ENCODE measurements at regions not wholly inside any gene's neighbourhood (a gene's known extent, or its start where the extent isn't known, plus 50 kb on each side); places are given as distances from the start of the nearest gene placed in this dataset.

DNA sequence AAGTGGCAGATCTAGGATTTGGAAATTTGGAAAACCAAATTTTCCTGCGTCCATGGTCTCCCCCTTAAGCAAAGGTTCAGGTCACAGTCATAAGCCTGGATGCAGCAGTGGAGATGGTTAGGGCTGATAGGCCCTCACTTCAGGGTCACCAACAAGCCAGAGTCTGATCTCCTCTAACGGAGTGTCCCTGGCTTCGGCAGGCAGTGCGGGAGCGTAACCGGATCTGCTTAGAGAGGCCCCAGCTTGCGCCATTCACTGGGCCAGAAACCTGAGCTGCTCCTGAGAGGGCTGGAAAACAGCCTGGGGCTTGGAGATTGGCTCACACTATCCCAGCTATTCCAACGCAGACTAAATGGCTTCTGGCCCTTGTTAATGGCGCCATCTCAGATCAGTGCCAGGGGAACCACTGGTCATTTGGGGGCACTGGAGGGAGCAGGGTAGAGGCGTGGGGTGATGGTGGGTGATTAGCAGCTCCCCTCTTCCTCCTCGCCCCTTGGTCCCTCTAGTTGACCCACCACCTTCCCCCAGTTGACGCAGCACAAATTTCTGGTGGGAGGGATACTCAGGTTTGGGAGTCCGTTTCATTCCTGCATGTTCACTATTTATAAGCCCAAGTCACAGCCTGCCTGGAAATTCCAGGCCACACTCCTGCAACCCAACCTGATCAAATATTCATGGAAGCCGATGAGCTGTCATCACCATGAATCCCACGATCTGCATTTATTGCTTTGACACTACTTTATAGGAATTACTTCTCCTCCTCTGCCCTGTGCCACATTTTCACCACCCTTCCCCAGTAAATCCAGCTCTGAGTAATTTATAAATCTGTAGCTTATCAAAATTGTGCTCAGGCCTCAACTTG is 134.6 kb upstream of the CPEB4 start (continued):
- TF ChIP-seq, protein P1, sequence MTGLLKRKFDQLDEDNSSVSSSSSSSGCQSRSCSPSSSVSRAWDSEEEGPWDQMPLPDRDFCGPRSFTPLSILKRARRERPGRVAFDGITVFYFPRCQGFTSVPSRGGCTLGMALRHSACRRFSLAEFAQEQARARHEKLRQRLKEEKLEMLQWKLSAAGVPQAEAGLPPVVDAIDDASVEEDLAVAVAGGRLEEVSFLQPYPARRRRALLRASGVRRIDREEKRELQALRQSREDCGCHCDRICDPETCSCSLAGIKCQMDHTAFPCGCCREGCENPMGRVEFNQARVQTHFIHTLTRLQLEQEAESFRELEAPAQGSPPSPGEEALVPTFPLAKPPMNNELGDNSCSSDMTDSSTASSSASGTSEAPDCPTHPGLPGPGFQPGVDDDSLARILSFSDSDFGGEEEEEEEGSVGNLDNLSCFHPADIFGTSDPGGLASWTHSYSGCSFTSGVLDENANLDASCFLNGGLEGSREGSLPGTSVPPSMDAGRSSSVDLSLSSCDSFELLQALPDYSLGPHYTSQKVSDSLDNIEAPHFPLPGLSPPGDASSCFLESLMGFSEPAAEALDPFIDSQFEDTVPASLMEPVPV (CRISPR knock-in tag; IDR thresholded peaks at IDR 0.05) = no peak
- no peak for TF ChIP-seq SNAI1 (CRISPR knock-in tag; IDR thresholded peaks at IDR 0.05; ENCODE audit: borderline replicate concordance)
- TF ChIP-seq, protein P2, sequence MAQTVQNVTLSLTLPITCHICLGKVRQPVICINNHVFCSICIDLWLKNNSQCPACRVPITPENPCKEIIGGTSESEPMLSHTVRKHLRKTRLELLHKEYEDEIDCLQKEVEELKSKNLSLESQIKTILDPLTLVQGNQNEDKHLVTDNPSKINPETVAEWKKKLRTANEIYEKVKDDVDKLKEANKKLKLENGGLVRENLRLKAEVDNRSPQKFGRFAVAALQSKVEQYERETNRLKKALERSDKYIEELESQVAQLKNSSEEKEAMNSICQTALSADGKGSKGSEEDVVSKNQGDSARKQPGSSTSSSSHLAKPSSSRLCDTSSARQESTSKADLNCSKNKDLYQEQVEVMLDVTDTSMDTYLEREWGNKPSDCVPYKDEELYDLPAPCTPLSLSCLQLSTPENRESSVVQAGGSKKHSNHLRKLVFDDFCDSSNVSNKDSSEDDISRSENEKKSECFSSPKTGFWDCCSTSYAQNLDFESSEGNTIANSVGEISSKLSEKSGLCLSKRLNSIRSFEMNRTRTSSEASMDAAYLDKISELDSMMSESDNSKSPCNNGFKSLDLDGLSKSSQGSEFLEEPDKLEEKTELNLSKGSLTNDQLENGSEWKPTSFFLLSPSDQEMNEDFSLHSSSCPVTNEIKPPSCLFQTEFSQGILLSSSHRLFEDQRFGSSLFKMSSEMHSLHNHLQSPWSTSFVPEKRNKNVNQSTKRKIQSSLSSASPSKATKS (CRISPR knock-in tag; IDR thresholded peaks at IDR 0.05) = no peak
- TF ChIP-seq ZNF598 (CRISPR knock-in tag; IDR thresholded peaks at IDR 0.05; ENCODE audit: borderline replicate concordance) = no peak
- no peak for TF ChIP-seq SSRP1 (CRISPR knock-in tag; IDR thresholded peaks at IDR 0.05)
- TF ChIP-seq, protein P3, sequence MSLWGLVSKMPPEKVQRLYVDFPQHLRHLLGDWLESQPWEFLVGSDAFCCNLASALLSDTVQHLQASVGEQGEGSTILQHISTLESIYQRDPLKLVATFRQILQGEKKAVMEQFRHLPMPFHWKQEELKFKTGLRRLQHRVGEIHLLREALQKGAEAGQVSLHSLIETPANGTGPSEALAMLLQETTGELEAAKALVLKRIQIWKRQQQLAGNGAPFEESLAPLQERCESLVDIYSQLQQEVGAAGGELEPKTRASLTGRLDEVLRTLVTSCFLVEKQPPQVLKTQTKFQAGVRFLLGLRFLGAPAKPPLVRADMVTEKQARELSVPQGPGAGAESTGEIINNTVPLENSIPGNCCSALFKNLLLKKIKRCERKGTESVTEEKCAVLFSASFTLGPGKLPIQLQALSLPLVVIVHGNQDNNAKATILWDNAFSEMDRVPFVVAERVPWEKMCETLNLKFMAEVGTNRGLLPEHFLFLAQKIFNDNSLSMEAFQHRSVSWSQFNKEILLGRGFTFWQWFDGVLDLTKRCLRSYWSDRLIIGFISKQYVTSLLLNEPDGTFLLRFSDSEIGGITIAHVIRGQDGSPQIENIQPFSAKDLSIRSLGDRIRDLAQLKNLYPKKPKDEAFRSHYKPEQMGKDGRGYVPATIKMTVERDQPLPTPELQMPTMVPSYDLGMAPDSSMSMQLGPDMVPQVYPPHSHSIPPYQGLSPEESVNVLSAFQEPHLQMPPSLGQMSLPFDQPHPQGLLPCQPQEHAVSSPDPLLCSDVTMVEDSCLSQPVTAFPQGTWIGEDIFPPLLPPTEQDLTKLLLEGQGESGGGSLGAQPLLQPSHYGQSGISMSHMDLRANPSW (CRISPR knock-in tag; IDR thresholded peaks at IDR 0.05; ENCODE audit: borderline replicate concordance) = no peak
- no peak for TF ChIP-seq ZNF724P (CRISPR knock-in tag; IDR thresholded peaks at IDR 0.05; ENCODE audit: borderline replicate concordance)
- TF ChIP-seq CENPX (CRISPR knock-in tag; IDR thresholded peaks at IDR 0.05) = no peak
- TF ChIP-seq NR3C1 (CRISPR knock-in tag; IDR thresholded peaks at IDR 0.05) = no peak
- peak; percentile 92 for TF ChIP-seq ZNF292 (CRISPR knock-in tag; IDR thresholded peaks at IDR 0.05; ENCODE audit: borderline replicate concordance, low read depth)
- TF ChIP-seq ZNF274 (CRISPR knock-in tag; IDR thresholded peaks at IDR 0.05) = 0 out of 2 replicates have a peak, but pooled peaks have one; percentile 28
- no peak for TF ChIP-seq NPAS2 (CRISPR knock-in tag; IDR thresholded peaks at IDR 0.05; ENCODE audit: borderline replicate concordance)
- TF ChIP-seq ZNF530 (CRISPR knock-in tag; IDR thresholded peaks at IDR 0.05; ENCODE audit: low read depth) = no peak
- no peak for TF ChIP-seq ZNF564 (CRISPR knock-in tag; IDR thresholded peaks at IDR 0.05)
- no peak; the same call in 1 of the 2 replicates for TF ChIP-seq YEATS2 (CRISPR knock-in tag; IDR thresholded peaks at IDR 0.05; ENCODE audit: borderline replicate concordance)
- TF ChIP-seq SRSF9 (IDR thresholded peaks at IDR 0.05; ENCODE audit: borderline replicate concordance, insufficient read depth, low read depth, low read length, poor library complexity, severe bottlenecking) = no peak
- 0 out of 2 replicates have a peak, but pooled peaks have one; percentile 21 for TF ChIP-seq ZMYM2 (CRISPR knock-in tag; IDR thresholded peaks at IDR 0.05)
- TF ChIP-seq HOXA5 (CRISPR knock-in tag; IDR thresholded peaks at IDR 0.05) = no peak
- TF ChIP-seq, protein P4, sequence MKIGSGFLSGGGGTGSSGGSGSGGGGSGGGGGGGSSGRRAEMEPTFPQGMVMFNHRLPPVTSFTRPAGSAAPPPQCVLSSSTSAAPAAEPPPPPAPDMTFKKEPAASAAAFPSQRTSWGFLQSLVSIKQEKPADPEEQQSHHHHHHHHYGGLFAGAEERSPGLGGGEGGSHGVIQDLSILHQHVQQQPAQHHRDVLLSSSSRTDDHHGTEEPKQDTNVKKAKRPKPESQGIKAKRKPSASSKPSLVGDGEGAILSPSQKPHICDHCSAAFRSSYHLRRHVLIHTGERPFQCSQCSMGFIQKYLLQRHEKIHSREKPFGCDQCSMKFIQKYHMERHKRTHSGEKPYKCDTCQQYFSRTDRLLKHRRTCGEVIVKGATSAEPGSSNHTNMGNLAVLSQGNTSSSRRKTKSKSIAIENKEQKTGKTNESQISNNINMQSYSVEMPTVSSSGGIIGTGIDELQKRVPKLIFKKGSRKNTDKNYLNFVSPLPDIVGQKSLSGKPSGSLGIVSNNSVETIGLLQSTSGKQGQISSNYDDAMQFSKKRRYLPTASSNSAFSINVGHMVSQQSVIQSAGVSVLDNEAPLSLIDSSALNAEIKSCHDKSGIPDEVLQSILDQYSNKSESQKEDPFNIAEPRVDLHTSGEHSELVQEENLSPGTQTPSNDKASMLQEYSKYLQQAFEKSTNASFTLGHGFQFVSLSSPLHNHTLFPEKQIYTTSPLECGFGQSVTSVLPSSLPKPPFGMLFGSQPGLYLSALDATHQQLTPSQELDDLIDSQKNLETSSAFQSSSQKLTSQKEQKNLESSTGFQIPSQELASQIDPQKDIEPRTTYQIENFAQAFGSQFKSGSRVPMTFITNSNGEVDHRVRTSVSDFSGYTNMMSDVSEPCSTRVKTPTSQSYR (CRISPR knock-in tag; IDR thresholded peaks at IDR 0.05; ENCODE audit: borderline replicate concordance) = no peak

Data from HepG2 (cell line).